ENCODE measurements at regions not wholly inside any gene's neighbourhood (a gene's known extent, or its start where the extent isn't known, plus 50 kb on each side); places are given as distances from the start of the nearest gene placed in this dataset.
A peak's percentile ranks its signal among the peaks of the same experiment; 100 is the strongest.

DNA sequence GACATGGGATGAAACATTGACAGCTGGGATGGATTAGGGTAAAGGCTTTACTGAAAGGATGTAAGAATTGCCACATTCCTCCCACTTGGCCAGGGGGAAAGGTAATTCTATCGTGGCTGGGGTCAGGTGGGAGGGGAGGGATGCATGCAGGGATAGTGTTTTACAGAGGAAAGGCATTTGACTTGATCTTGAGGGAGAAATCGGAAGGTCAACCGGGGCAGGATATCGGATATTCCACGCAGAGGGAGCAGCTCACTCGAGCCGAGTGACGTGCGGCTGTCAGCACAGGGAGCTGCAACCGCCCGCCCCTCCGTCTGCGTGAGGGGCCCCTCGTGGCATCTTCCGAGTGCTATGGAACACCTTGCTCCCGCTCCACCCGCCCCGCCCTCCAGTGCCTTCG is 63.4 kb upstream of the ADAMTS2 start:
- H3K36me3 ChIP-seq, result no peaks in the 10 kb centered on the region
- DNase-seq (no peak), ATAC-seq (no peak)

DNA sequence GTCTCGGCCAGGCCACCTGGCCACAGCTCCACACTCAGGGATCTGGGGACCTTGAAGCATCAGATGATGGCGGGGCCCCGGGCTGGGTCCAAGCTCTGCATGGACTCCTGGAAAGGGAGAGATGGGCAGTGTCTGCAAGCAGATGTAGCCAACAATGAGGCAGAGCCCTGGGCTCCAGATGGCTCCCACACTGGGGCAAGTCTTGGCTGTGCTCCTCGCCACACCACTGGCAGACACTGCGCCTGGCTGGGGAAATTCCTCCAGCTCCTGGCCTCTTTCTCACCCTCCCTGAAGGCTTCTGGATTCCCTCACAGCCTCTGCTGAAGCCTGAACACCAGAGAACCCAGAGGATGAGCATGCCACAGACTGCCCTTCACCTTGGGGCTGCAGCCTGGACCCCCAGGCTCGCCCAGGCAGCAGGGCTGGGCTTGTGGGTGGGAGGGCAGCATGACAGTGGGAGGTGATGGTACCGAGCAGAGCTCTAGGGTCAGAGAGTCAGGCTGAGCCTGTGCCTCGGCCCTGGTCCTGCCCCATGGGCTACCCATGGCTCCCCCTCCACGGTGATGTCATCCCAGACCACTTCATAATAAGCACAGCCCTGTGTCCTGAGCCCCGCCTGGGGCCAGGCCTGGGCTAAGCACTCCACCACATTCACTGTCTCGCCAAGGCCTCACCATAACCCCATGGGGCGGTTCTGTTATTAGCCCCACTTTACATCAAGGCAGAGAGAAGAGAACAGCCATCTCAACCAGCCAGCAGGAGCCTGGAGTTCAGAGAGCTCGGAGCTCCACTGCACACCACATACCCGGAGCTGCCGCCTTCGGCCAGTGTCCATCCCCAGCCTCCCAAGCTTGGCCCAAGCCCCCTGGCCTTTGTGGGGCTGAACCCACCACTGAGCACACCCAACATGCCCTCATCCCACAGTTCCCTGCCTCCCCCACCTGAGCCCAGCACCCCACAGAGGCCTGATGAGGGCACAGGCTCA is 62.2 kb upstream of the ADAMTS2 start:
- peaks cover 0 to 8% (median 0%) of the 10 kb centered on the region in 9 donors for H3K4me1 ChIP-seq
- ATAC-seq (peak in 1 of 8 donors; percentile 38), DNase-seq (no peak)
- peaks cover 0 to 6% (median 0%) of the 10 kb centered on the region in 7 donors for H3K27me3 ChIP-seq
- H3K27ac ChIP-seq, result peak overlapping the region in 2 of 10 donors; percentile 14 to 31
- 84 to 87% methylated on average over 16 of the region's 16 CpGs for WGBS, 2 donors
- no peaks in the 10 kb centered on the region for H3K36me3 ChIP-seq
- H3K4me3 ChIP-seq, result no peak overlapping the region
- H3K9me3 ChIP-seq, result peaks cover 0 to 1% (median 0%) of the 10 kb centered on the region in 11 donors
- intact Hi-C loops (cut with DNase I), result loop anchor here in 1 of 10 donors (10.0 kb wide), 1 partner anchor 243 kb away; no protein-coding TSS in a partner anchor
- no peak for TF ChIP-seq CTCF (IDR thresholded peaks at IDR 0.05)

More for the DNA sequence above, 63.4 kb upstream of the ADAMTS2 start:
- TF ChIP-seq CTCF (IDR thresholded peaks at IDR 0.05), result no peak
- intact Hi-C loops (cut with DNase I), result loop anchor here in 1 of 10 donors (10.0 kb wide), 1 partner anchor 244 kb away; no protein-coding TSS in a partner anchor
- 67 to 84% methylated on average over 19 of the region's 19 CpGs for WGBS, 2 donors
- Histone ChIP-seq H3K4me1 (peaks cover 0 to 8% (median 0%) of the 10 kb centered on the region in 9 donors), H3K4me3 (no peak overlapping the region), H3K27me3 (peaks cover 0 to 6% (median 0%) of the 10 kb centered on the region in 7 donors), H3K9me3 (no peaks in the 10 kb centered on the region), H3K27ac (no peak overlapping the region)

GRCh38 chr5:179406031-179406961 is 61.0 kb upstream of the ADAMTS2 start:
- no peaks in the 10 kb centered on the region for H3K36me3 ChIP-seq
- DNase-seq, result no peak
- ATAC-seq, result peak in 1 of 8 donors; percentile 41
- TF ChIP-seq CTCF (IDR thresholded peaks at IDR 0.05), result no peak
- no peak overlapping the region for H3K27ac ChIP-seq
- 68 to 70% methylated on average over 18 of the region's 18 CpGs for WGBS, 2 donors
- intact Hi-C loops (cut with DNase I), result loop anchor here in 1 of 10 donors (10.0 kb wide), 1 partner anchor 241 kb away; no protein-coding TSS in a partner anchor
- peaks cover 0 to 12% (median 0%) of the 10 kb centered on the region in 11 donors for H3K9me3 ChIP-seq
- H3K4me3 ChIP-seq, result no peak overlapping the region
- H3K4me1 ChIP-seq, result peaks cover 0 to 8% (median 0%) of the 10 kb centered on the region in 9 donors
- peaks cover 0 to 6% (median 0%) of the 10 kb centered on the region in 7 donors for H3K27me3 ChIP-seq
